GM12892 (cell line): ENCODE measurements at regions not wholly inside any gene's neighbourhood (a gene's known extent, or its start where the extent isn't known, plus 50 kb on each side); places are given as distances from the start of the nearest gene placed in this dataset.

Source experiments
- POLR2A ChIP-seq: IDR thresholded peaks from 2 replicates; pipeline ENCODE4 v1.6.1; 2011; ENCODE audit warnings: low read depth, low read length, control low read depth
- POLR2AphosphoS5 ChIP-seq: IDR thresholded peaks from 2 replicates; pipeline ENCODE4 v1.6.1; 2011; ENCODE audit warnings: low read depth, low read length, control low read depth

DNA sequence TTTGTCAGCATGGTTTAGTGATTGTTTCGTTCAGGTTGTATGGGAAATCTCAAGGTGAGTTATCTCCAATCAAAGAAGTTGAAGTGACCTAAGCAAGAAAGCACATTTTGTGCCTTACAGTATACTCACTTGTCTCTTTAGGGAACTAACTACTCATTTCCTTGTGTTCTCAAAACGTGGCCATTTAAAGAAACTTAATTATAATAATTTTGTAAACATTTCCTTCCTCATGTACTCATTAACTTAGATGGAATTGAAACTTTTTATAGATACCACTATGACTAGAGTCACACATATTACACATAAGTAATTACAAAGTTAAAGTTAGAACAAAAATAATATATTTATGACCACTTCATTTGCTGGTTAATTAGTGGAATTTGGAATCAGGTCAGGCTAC, 552.6 kb downstream of the MRPL39 start:
- TF ChIP-seq POLR2A (no peak), POLR2AphosphoS5 (no peak)
